GM12873 (cell line): ENCODE measurements at regions not wholly inside any gene's neighbourhood (a gene's known extent, or its start where the extent isn't known, plus 50 kb on each side); places are given as distances from the start of the nearest gene placed in this dataset.

Experiments
- TF ChIP-seq, protein P1 (sequence below): IDR thresholded peaks from 2 replicates; pipeline ENCODE4 v1.5.1; 2012; ENCODE audit warnings: low read depth, mild to moderate bottlenecking, moderate library complexity, low read length, control low read depth; ENCODE audit not compliant: insufficient read depth; ENCODE audit errors: missing control alignments

DNA sequence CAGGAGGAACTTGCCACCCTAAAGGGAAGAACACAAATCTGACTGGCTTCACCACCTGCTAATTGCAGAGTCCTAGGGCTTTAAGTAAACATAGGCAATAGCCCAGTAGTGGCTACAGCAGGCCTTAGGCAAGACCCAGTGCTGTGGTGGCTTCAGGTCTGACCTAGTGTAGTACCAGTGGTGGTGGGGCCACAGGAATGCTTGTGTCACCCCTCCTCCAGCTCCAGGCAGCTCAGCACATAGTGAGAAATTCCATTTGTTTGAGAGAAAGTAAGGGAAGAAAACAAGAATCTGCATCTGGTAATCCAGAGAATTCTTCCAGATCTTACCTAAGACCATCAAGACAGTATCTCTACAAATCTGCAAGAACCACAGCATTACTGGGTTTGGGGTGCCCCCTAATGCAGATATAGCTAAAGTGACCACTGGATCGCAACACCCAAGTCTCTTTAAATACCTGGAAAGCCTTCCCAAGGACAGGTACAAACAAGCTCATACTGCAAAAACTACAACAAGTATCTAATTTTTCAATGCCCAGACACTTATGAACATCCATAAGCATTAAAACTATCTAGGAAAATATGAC, 102.6 kb upstream of the TRPM3 start:
- TF ChIP-seq, protein P1, sequence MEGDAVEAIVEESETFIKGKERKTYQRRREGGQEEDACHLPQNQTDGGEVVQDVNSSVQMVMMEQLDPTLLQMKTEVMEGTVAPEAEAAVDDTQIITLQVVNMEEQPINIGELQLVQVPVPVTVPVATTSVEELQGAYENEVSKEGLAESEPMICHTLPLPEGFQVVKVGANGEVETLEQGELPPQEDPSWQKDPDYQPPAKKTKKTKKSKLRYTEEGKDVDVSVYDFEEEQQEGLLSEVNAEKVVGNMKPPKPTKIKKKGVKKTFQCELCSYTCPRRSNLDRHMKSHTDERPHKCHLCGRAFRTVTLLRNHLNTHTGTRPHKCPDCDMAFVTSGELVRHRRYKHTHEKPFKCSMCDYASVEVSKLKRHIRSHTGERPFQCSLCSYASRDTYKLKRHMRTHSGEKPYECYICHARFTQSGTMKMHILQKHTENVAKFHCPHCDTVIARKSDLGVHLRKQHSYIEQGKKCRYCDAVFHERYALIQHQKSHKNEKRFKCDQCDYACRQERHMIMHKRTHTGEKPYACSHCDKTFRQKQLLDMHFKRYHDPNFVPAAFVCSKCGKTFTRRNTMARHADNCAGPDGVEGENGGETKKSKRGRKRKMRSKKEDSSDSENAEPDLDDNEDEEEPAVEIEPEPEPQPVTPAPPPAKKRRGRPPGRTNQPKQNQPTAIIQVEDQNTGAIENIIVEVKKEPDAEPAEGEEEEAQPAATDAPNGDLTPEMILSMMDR, result no peak

DNA sequence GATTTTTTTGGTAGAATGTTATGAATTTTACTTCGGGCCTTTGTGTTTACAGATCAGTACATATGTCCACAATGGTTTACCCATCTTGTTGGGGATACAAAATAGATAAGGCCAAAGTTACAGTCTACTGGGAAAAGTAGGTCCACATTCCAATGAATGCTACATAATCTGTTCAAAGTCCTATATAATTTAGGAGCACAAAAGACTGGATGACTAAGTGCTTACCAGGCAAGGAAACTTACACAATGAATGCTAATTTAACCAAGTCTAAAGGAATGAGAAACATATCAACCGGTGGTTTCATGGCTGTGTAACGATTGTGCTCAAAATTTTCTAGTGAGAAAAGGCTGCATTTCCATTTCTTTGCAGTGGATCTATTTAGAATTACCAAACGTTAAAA, 97.4 kb upstream of the TRPM3 start:
- TF ChIP-seq, protein P1, result no peak

DNA sequence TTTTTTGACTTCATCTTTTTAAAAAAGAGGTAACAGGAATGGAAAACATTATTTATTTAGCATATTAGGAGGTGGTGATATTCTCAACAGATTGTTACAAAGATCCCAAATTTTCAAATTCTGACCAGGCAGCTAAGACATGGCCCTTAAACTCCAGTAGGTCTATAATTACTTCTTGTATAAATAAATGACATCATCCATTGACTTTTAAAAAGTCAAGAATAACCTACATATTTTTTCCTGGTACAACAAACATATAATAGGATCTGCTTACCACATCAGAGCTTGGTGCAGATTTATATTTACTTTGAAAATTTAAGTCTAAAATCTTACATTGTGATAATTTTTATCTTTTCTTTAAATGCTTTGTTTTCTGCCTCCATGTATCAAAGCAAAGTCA, 92.2 kb upstream of the TRPM3 start:
- TF ChIP-seq, protein P1, result no peak

DNA sequence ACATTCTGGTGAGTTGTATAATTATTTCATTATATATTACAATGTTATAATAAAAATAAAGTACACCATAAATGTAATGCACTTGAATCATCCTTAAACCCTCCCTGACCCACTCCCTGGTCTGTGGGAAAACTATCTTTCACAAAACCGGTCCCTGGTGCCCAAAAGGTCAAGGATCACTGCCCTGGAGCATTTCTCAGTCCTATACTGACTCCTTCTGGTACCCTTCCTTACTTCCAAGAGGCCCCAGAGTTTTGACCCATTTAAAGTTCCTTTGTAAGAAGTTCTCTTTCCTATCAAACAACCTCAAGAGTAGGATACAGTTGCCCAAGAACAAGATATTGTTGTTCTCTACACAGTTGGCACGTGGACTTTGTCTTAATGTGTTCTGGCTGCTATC, 88.9 kb upstream of the TRPM3 start:
- TF ChIP-seq, protein P1, result no peak

DNA sequence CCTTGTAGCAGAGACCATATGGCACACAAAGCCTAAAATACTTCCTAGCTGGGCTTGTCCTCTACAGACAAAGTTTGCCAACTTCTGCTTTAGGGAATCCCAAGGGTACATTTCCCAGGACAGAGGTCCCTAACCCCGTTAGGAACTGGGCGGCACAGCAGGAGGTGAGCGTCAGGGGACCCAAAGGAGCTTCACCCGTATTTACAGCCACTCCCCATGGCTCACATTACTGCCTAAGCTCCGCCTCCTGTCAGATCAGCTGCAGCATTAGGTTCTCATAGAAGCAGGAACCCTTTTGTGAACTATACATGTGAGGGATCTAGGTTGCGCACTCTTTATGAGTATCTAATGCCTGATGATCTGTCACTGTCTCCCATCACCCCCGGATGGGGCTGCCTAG, 88.5 kb upstream of the TRPM3 start:
- TF ChIP-seq, protein P1, result no peak

DNA sequence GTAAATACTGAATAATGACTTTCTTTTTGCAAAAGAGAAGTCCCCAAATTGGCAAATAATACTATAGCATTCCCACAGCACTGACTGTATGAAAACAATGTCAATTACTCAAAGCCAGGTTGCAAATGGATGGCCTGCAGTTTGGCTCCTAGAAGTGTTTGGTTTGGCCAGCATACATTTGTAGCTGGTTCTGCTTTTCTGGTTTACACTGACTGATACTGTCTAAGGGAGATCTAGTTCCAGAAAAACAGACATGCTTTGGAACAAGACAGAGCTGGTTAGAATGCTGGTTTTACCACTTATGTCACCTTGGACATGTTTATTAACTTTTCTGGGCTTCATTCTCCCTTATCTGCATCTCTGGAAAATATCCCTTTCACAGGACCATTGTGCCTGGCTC, 81.5 kb upstream of the TRPM3 start:
- TF ChIP-seq, protein P1, result no peak

DNA sequence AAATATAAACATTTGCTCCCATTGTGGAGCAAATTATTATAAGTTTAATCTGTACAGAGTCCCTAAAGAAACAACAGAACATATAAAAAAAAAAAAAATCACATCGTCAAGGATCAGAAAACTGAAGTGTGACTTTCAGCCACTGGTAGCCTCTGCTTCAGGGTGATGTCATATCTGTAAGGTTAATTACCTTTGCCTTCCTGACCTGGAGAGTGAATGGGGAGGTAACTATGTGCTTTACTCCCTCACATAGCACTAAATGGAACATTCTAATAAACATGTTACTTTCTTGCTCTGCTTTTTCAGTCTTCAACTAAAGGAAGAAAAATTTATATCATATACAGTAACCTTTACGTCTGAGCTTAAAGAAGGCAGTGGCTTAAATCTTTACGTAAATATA, 70.3 kb upstream of the TRPM3 start:
- TF ChIP-seq, protein P1, result no peak
